Astrocyte (in vitro differentiated cells and primary cell): ENCODE measurements at regions not wholly inside any gene's neighbourhood (a gene's known extent, or its start where the extent isn't known, plus 50 kb on each side); places are given as distances from the start of the nearest gene placed in this dataset.
A peak's percentile ranks its signal among the peaks of the same experiment; 100 is the strongest.

Experiments
- DNase-seq: peaks from one replicate; pipeline ENCODE4 v3.0.0-alpha.2; 2010; ENCODE audit warnings: low read depth
- FAIRE-seq: peaks from 2 replicates; lab custom pipeline; 2011; peaks lifted over from hg19 to GRCh38; lab: Jason Lieb, UNC
- H2AFZ ChIP-seq: 2 replicates; pipeline ENCODE4 v1.6.0; 2012; ENCODE audit warnings: low read depth, low read length, inconsistent platforms
- H3K27ac ChIP-seq: 2 replicates; pipeline ENCODE4 v1.5.1; 2011; ENCODE audit warnings: low read depth, low read length, inconsistent platforms
- H3K27me3 ChIP-seq: 2 replicates; pipeline ENCODE4 v1.6.0; 2011; ENCODE audit warnings: low read length, inconsistent platforms; ENCODE audit not compliant: insufficient read depth
- H3K36me3 ChIP-seq: 2 replicates; pipeline ENCODE4 v1.5.1; 2011; ENCODE audit warnings: low read length, inconsistent platforms; ENCODE audit not compliant: insufficient read depth
- H3K4me1 ChIP-seq: 2 replicates; pipeline ENCODE4 v1.5.1; 2011; ENCODE audit warnings: low read length, inconsistent platforms; ENCODE audit not compliant: insufficient read depth
- H3K4me2 ChIP-seq: 2 replicates; pipeline ENCODE4 v1.6.0; 2012; ENCODE audit warnings: low read length, inconsistent platforms
- H3K4me3 ChIP-seq: 2 replicates; pipeline ENCODE4 v1.5.1; 2011; ENCODE audit warnings: low read depth, mild to moderate bottlenecking, low read length, inconsistent platforms; ENCODE audit not compliant: insufficient read depth
- H3K79me2 ChIP-seq: 2 replicates; pipeline ENCODE4 v1.6.0; 2012; ENCODE audit warnings: mild to moderate bottlenecking, low read length, inconsistent platforms; ENCODE audit not compliant: insufficient read depth
- H3K9ac ChIP-seq: 2 replicates; pipeline ENCODE4 v1.6.0; 2012; ENCODE audit warnings: mild to moderate bottlenecking, low read length, inconsistent platforms
- H3K9me3 ChIP-seq: 2 replicates; pipeline ENCODE4 v1.5.1; 2012; ENCODE audit warnings: low read depth, mild to moderate bottlenecking, low read length, inconsistent platforms; ENCODE audit not compliant: insufficient read depth
- H4K20me1 ChIP-seq: 2 replicates; pipeline ENCODE4 v1.6.0; 2012; ENCODE audit warnings: low read length, inconsistent platforms; ENCODE audit not compliant: insufficient read depth
- H3K27ac Mint-ChIP-seq: one replicate; pipeline ENCODE4 v1.8.0; 2021; ENCODE audit warnings: mild to moderate bottlenecking, mixed read lengths; ENCODE audit not compliant: unreplicated experiment
- H3K27me3 Mint-ChIP-seq: one replicate; pipeline ENCODE4 v1.8.0; 2021; ENCODE audit warnings: low read depth, mixed read lengths; ENCODE audit not compliant: unreplicated experiment
- H3K36me3 Mint-ChIP-seq: one replicate; pipeline ENCODE4 v1.8.0; 2021; ENCODE audit warnings: low read depth, mixed read lengths; ENCODE audit not compliant: unreplicated experiment
- H3K4me1 Mint-ChIP-seq: one replicate; pipeline ENCODE4 v1.8.0; 2021; ENCODE audit warnings: low read depth, mixed read lengths; ENCODE audit not compliant: unreplicated experiment
- H3K4me3 Mint-ChIP-seq: one replicate; pipeline ENCODE4 v1.8.0; 2021; ENCODE audit warnings: mild to moderate bottlenecking, moderate library complexity, mixed read lengths; ENCODE audit not compliant: unreplicated experiment
- H3K9me3 Mint-ChIP-seq: one replicate; pipeline ENCODE4 v1.8.0; 2021; ENCODE audit warnings: mild to moderate bottlenecking, mixed read lengths; ENCODE audit not compliant: unreplicated experiment
- EZH2 ChIP-seq: IDR thresholded peaks from 2 replicates; pipeline ENCODE4 v1.6.1; 2012; ENCODE audit warnings: mild to moderate bottlenecking, low read length, inconsistent platforms; ENCODE audit not compliant: insufficient read depth
- TF ChIP-seq, protein P1 (sequence below): IDR thresholded peaks from 2 replicates; pipeline ENCODE4 v1.5.1; 2011; ENCODE audit warnings: low read depth, mild to moderate bottlenecking, inconsistent platforms, low read length, moderate library complexity; ENCODE audit not compliant: insufficient read depth

DNA sequence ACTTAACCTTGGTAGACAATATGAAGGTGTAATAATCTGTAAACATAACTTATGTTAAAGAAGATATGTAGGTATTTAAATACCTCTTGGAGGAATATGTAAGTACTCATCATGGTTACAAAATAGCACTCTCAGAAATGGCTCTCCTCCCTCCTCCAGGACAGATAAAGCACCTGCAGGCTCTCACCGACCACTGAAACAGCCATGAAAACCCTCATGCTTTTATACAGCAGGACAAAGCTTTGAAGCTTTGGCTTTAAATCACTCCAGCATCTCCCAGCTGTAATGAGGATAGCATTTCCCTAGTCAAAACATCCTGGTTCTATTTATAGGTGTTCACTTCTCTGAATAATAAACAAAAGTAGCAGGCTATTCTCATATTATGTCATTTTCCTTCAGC lies 69.1 kb upstream of the PMFBP1 start:
- Mint-ChIP-seq H3K4me1 (peaks cover 2% of the 10 kb centered on the region), H3K4me3 (no peak overlapping the region), H3K27me3 (no peaks in the 10 kb centered on the region), H3K36me3 (no peaks in the 10 kb centered on the region), H3K9me3 (no peaks in the 10 kb centered on the region), H3K27ac (no peak overlapping the region)
- no peak for TF ChIP-seq EZH2
- TF ChIP-seq, protein P1, sequence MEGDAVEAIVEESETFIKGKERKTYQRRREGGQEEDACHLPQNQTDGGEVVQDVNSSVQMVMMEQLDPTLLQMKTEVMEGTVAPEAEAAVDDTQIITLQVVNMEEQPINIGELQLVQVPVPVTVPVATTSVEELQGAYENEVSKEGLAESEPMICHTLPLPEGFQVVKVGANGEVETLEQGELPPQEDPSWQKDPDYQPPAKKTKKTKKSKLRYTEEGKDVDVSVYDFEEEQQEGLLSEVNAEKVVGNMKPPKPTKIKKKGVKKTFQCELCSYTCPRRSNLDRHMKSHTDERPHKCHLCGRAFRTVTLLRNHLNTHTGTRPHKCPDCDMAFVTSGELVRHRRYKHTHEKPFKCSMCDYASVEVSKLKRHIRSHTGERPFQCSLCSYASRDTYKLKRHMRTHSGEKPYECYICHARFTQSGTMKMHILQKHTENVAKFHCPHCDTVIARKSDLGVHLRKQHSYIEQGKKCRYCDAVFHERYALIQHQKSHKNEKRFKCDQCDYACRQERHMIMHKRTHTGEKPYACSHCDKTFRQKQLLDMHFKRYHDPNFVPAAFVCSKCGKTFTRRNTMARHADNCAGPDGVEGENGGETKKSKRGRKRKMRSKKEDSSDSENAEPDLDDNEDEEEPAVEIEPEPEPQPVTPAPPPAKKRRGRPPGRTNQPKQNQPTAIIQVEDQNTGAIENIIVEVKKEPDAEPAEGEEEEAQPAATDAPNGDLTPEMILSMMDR = no peak
- Histone ChIP-seq H3K36me3 (no peaks in the 10 kb centered on the region), H2AFZ (no peak overlapping the region), H3K27ac (no peak overlapping the region), H3K4me1 (no peaks in the 10 kb centered on the region), H3K4me3 (no peak overlapping the region), H3K79me2 (no peaks in the 10 kb centered on the region), H3K9ac (no peak overlapping the region), H4K20me1 (no peaks in the 10 kb centered on the region), H3K9me3 (no peaks in the 10 kb centered on the region), H3K4me2 (no peak overlapping the region), H3K27me3 (no peaks in the 10 kb centered on the region)
- FAIRE-seq (peak; percentile 56), DNase-seq (no peak)

DNA sequence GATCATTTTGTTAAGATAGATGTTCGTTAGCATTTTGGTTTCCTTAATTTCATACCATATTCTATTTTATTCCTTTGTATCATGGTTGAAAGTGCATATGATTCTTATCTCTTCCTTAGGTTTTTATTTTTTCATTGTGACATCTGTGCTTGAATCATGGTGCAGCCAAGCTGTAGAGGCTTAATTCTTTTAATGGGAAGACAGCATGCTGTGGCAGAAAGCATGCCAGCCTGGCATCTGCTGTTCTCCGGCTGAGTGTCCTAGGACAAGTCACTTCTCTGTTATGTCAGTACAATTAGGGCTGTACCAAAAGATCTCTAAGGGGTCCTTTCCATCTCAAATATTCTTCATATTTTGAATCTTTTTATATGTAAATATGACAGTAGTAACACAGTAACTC lies 68.5 kb upstream of the PMFBP1 start:
- Histone ChIP-seq H2AFZ (no peak overlapping the region), H3K9me3 (no peaks in the 10 kb centered on the region), H3K79me2 (no peaks in the 10 kb centered on the region), H3K4me2 (no peak overlapping the region), H4K20me1 (no peaks in the 10 kb centered on the region), H3K36me3 (no peaks in the 10 kb centered on the region), H3K4me1 (no peaks in the 10 kb centered on the region), H3K27me3 (no peaks in the 10 kb centered on the region), H3K27ac (no peak overlapping the region), H3K4me3 (no peak overlapping the region), H3K9ac (no peak overlapping the region)
- DNase-seq (no peak), FAIRE-seq (no peak)
- Mint-ChIP-seq H3K27ac (no peak overlapping the region), H3K36me3 (no peaks in the 10 kb centered on the region), H3K4me3 (no peak overlapping the region), H3K9me3 (no peaks in the 10 kb centered on the region), H3K4me1 (peaks cover 2% of the 10 kb centered on the region), H3K27me3 (no peaks in the 10 kb centered on the region)
- TF ChIP-seq, protein P1 = no peak
- TF ChIP-seq EZH2 = no peak

GRCh38 chr16:72236866-72237265 lies 64.9 kb upstream of the PMFBP1 start:
- Histone ChIP-seq H3K4me1 (no peaks in the 10 kb centered on the region), H3K27ac (no peak overlapping the region), H2AFZ (no peak overlapping the region), H3K36me3 (no peaks in the 10 kb centered on the region), H3K9me3 (no peaks in the 10 kb centered on the region), H3K4me2 (no peak overlapping the region), H3K79me2 (no peaks in the 10 kb centered on the region), H3K9ac (no peak overlapping the region), H3K27me3 (no peaks in the 10 kb centered on the region), H4K20me1 (no peaks in the 10 kb centered on the region), H3K4me3 (no peak overlapping the region)
- no peak overlapping the region for H3K27ac Mint-ChIP-seq
- H3K27me3 Mint-ChIP-seq = no peaks in the 10 kb centered on the region
- H3K36me3 Mint-ChIP-seq = peaks cover 2% of the 10 kb centered on the region
- no peak overlapping the region for H3K4me3 Mint-ChIP-seq
- no peak for TF ChIP-seq EZH2
- TF ChIP-seq, protein P1 = no peak
- FAIRE-seq = no peak
- DNase-seq = no peak
- H3K4me1 Mint-ChIP-seq = no peaks in the 10 kb centered on the region
- no peaks in the 10 kb centered on the region for H3K9me3 Mint-ChIP-seq
